NCI-H2196 treated with DMSO at 0.1 percent for 48 hours (cell line): ENCODE measurements at regions not wholly inside any gene's neighbourhood (a gene's known extent, or its start where the extent isn't known, plus 50 kb on each side); places are given as distances from the start of the nearest gene placed in this dataset.

Source experiments
- DNase-seq: peaks from one replicate; lab custom pipeline; 2025; ENCODE audit not compliant: unreplicated experiment; lab: John Stamatoyannopoulos, UW

DNA sequence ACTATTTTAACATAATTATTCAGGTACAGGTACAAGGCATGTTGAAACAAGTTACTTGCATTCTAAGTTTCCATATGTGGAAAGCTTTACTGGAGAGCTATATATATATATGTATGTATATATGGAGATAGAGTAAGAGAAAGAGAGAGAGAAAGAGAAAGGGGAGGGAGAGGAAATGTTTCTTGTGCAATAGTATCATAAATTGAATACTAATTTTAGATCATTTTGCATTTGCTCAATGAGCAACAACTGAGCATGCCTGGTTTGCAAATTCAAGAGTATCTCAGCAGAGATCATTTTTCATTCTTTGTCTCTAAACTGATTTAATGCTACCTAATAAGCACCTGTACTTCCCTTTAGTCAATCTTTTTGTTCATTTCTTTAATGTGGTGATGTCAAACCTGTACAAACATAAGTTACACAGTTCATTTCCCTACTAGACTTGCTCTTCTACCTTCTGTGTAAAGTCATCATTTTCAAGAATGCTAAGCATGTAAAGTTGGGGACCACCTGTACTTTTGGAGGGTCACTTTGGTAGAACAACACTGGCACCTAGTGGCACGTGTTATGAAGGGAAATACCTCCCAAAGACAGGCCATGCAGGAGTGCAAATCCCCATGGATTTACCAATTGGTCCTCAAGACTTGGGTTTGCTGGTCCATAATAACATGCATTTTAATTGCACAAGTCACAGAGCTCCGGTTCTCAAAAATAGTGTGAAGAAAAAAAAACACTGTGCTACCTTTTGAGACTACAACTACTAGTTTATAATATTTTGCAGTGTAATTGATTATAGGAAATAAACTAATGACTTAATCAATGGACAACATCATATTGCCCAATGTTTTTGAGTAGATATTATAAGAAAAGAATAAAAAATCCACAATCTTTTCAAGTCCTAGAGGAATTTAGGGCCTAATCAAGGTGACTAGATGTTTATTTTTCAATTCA is 431.2 kb upstream of the IGFBP3 start:
- no peak for DNase-seq

GRCh38 chr7:46349490-46349889 is 428.4 kb upstream of the IGFBP3 start:
- no peak for DNase-seq

- DNase-seq, result no peak
Measured at GRCh38 chr7:46344533-46344932, 423.5 kb upstream of the IGFBP3 start.

GRCh38 chr7:46343802-46344201 is 422.7 kb upstream of the IGFBP3 start:
- no peak for DNase-seq

DNA sequence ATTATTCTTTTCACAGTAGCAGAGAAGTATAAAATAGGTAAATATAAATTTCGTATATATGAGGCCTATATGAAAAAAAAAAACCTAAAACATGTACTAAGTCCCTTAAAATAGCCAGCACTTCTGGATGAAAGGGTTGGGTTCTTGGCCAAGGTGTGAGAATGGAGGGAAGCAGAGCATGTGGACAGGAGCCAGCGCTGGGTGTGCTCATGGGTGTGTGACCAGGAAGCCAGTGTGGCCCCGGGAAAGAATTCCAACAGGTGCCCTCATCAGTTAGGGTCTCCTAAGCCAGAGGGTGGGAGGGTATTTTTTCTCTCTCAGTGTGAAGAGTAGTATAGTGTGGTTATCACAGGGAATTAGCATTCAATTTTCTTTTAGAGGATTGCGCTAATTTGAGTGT is 401.9 kb upstream of the IGFBP3 start:
- no peak for DNase-seq

DNA sequence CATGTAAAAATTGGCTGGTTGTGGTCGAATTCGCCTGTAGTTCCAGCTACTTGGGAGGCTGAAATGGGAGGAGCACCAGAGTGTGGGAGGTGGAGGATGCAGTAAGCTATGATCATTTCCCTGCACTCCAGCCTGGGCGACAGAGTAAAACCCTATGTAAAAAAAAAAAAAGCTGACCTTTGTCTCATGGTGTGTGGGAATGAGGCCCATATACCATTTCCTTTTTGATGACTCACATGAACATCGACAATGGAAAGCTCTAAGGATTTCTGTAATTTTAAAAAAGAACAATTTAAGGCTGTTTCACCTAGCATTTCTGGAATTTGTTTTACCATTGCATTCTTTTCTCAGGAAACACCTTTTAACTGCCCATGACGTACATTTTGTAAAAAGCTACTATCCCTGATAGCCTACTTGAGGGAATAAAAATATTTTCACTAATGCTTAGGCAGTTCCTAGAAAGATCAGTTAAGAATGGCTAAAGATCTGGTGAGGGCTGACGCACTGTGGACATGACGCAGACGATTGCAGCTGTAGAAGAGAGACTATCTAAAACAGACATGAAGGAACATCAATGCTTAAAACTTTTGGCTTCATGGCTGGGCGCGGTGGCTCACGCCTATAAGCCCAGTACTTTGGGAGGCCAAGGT is 400.6 kb upstream of the IGFBP3 start:
- DNase-seq, result no peak

- DNase-seq, result no peak
Measured at GRCh38 chr7:46320956-46321355, 399.9 kb upstream of the IGFBP3 start.

GRCh38 chr7:46319841-46320240 is 398.8 kb upstream of the IGFBP3 start:
- no peak for DNase-seq

GRCh38 chr7:46318276-46318675 is 397.2 kb upstream of the IGFBP3 start:
- DNase-seq, result no peak

DNA sequence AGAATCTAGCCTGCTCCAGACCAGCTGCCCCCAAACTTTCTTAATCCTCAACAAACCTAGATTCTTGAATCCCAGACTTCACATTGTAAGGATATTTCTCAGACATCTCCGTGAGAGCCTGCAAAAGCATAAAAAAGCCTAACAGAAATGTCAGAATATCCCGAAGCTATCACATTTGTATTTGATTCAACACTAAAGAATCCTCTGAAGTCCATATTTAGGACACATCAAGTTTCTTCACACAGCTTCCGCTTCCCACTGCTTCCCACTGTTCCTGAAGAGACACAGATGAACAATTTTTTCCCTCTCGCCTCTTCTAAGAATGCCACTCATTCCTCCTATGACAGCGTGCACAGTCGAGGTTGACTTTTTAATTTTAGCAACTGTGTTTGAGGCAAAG is 396.2 kb upstream of the IGFBP3 start:
- DNase-seq, result no peak

DNA sequence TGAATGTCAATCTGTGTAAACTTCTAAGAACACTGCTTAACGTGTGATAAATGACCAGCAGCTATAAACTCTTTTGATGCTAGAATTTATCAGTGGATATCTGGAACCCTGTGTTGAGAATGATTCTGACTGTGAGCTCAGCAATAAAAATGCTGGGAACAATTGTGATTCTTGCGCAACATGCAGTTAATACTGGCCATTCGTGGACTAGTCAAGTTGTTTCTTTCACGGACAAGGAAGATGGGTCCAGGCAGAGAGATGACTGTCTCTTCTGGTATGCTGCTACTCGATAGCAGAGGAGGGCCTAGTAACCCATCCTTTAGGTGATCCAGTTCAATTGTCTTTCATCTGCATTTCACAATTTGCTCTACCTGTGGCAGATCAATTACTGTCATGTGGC is 394.8 kb upstream of the IGFBP3 start:
- no peak for DNase-seq

DNA sequence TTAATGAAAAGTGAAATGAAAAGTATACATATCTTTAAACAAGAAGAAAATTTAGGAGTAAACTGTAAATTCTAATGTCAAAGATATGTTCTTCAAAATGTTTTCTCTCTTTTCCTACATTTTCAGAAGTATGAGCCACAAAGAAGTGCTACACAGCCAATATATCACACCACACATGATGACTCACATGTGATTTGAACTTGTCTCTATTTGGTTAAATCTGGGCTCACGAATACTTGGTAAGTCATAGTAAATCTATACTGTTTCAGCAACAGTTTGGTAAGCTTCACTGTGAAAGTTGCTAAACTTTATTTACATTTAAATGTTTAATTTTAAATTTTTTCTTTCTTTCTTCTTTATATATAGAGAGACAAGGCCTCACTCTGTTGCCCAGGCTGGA is 380.6 kb upstream of the IGFBP3 start:
- DNase-seq, result no peak

GRCh38 chr7:46297515-46297914 is 376.4 kb upstream of the IGFBP3 start:
- DNase-seq, result no peak

DNA sequence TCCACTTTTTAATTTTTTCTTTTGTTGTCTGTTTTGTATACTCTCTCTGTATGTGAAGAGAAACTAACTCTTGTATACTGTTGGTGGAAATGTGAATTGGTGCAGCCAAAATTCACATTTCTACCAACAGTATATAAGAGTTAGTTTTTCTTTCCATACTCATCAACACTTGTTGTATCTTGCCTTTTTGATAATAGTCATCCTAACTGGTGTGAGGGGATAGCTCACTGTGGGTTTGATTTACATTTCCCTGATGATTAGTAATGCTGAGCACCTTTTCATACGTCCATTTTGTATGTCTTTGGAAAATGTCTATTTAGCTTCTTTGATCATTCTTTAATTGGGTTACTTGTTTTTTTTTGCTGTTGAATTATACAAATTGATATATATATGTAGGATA is 375.5 kb upstream of the IGFBP3 start:
- no peak for DNase-seq

DNA sequence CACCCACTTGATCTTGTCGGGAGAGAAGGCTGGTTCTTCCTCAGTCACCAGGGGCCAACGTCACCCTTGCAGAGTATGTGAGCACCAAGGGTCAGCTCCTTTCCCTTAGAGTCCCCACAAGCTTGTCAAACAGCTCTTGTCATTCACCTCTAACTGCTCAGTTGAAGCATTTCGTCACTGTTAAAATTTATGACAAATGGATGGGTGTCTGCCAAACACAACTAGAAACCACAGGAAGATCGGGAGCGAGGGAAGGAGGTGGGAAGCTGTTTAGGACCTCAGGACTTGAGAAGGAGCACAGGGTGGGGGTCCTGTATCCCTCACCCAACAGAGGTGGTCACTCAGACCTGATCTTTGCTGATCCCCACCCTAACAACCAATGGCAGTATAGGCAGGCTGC is 373.3 kb upstream of the IGFBP3 start:
- no peak for DNase-seq

DNA sequence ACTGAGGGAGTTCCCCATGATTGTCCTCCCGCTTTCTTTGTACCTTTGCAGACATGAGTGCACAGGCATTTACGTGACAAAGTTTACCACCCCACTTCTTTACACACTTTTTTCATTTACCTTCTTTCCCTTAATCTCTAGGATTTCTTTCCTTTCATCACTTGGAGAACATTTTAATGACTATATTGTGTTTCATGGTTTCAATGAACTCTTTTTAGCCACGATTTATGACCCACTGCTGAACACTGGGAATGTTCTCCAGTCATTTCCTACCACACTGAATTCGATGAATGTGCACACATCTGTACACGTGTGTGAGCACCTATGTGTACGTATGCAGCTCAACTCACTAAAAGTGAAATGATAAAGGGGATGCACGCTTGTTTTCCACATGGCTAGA is 371.7 kb upstream of the IGFBP3 start:
- DNase-seq, result no peak

GRCh38 chr7:46291601-46292150 is 370.6 kb upstream of the IGFBP3 start:
- no peak for DNase-seq

GRCh38 chr7:46291050-46291438 is 370.0 kb upstream of the IGFBP3 start:
- no peak for DNase-seq

- no peak for DNase-seq
Measured at GRCh38 chr7:46290374-46291049, 369.4 kb upstream of the IGFBP3 start.

DNA sequence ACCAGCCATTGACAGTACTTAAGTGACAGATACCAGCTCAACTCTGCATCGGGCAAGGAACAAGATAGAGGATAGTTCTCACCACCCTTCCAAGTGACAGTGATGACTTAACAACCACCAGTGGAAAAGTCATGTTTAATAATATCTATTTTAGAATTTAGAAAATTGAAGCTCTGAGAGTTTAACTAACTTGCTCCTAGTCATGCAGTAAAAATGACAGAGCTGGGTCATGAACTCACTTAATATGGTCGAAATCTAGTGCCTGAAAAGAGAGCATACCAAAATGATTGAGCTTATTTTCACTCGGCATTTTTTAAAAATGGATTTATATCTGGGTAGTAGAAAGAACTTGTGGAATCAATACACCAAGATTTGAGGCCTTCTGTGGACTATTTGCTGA is 367.8 kb upstream of the IGFBP3 start:
- no peak for DNase-seq

DNA sequence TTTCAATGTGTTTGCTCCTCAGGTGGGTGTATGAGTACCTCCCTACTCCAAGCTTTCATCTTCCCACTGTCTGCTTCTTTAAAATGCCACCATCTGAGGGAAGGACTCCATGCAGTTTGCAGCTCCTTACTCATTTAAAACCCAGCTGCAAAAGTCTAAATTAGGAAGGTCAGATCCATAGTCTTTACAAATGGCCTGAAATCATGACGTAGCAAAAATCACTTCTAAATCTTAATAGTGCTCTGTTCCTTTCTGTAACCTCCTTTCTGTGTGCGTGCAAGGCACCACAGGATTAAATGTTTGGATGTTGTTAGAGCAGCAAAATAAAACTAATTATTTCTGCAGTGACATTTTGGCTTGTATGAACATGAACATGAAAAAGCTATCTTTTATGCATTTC is 366.9 kb upstream of the IGFBP3 start:
- no peak for DNase-seq

DNA sequence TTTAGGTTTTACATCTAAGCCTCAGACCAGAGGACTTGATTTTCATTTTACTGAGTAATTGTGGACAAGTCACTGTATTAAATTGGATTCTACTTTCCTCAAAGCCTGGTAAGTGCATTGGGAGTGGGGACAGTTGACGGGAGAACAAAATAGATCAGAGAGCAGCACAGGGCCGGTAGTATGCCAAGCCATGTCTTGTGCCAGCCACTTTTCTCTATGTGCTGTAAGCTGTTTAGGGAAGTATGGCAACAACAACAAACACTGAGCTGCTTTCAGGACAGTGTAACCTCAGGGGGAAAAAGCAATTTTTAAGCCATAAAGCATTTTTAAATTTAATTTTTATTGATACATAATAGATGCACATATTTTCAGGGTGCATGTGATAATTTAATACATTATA is 365.9 kb upstream of the IGFBP3 start:
- no peak for DNase-seq
